ENCODE measurements at regions not wholly inside any gene's neighbourhood (a gene's known extent, or its start where the extent isn't known, plus 50 kb on each side); places are given as distances from the start of the nearest gene placed in this dataset.
"Not testable (repeated sequence)": the region's sequence is repeated elsewhere in the genome, so short reads cannot be mapped to it uniquely, and the experiment has no call there.

- ChIA-PET CTCF (interaction anchor here (1.2 to 5.9 kb wide), 3 partner anchors 188 to 209 kb away, joined by 3 to 58 read pairs (median 28); no protein-coding TSS in a partner anchor), POLR2A (no interaction called here)
- H3K4me3 Mint-ChIP-seq, result no peak overlapping the region
- peaks cover 3% of the 10 kb centered on the region for H3K36me3 Mint-ChIP-seq (ENCODE audit: low read depth)
- no peak for ATAC-seq
- H3K4me1 Mint-ChIP-seq (ENCODE audit: low read depth), result peaks cover 14% of the 10 kb centered on the region
- no peak overlapping the region for H3K27ac Mint-ChIP-seq
- intact Hi-C loops (cut with micrococcal nuclease), result no loop called here
- DNase-seq, result no peak
- H3K9me3 Mint-ChIP-seq, result no peaks in the 10 kb centered on the region
- TF ChIP-seq CTCF (IDR thresholded peaks at IDR 0.05), result no peak
- no peaks in the 10 kb centered on the region for H3K27me3 Mint-ChIP-seq
Observed at GRCh38 chr17:45643591-45643990, 140.5 kb upstream of the CRHR1 start.

DNA sequence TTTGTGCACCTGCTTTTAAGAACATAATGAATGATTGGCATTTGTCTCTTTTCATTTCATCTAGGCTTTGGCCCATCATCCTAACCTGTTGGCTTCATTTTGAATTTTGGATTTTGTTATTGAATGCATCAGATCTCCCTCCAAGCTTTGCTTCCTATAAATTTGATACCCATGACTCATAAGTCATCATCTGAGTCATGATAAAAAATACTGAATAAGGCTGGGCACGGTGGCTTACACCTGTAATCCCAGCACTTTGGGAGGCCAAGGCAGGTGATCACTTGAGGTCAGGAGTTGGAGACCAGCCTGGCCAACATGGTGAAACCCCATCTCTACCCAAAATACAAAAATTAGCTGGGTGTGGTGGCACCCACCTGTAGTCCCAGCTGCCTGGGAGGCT, 139.5 kb upstream of the CRHR1 start:
- H3K27ac Mint-ChIP-seq; H3K27me3 Mint-ChIP-seq; H3K4me3 Mint-ChIP-seq; H3K9me3 Mint-ChIP-seq; H3K36me3 Mint-ChIP-seq (ENCODE audit: low read depth); intact Hi-C loops (cut with micrococcal nuclease); DNase-seq; ATAC-seq; POLR2A ChIA-PET: not testable (repeated sequence)
- H3K4me1 Mint-ChIP-seq (ENCODE audit: low read depth), result peaks cover 14% of the 10 kb centered on the region
- CTCF ChIA-PET, result interaction anchor here (0.8 to 5.9 kb wide), 2 partner anchors 187 to 207 kb away, joined by 3 to 28 read pairs; no protein-coding TSS in a partner anchor

- ChIA-PET CTCF (interaction anchor here (5.9 kb wide), 1 partner anchor 186 kb away, joined by 28 read pairs; no protein-coding TSS in a partner anchor), POLR2A (no interaction called here)
- DNase-seq, result no peak
- Mint-ChIP-seq H3K36me3 (ENCODE audit: low read depth) (peaks cover 1% of the 10 kb centered on the region), H3K4me3 (no peak overlapping the region), H3K4me1 (ENCODE audit: low read depth) (peaks cover 9% of the 10 kb centered on the region), H3K27ac (no peak overlapping the region), H3K27me3 (no peaks in the 10 kb centered on the region), H3K9me3 (no peaks in the 10 kb centered on the region)
- intact Hi-C loops (cut with micrococcal nuclease), result no loop called here
- TF ChIP-seq CTCF (IDR thresholded peaks at IDR 0.05), result no peak
- no peak for ATAC-seq
Observed at GRCh38 chr17:45645330-45645729, 138.8 kb upstream of the CRHR1 start.

DNA sequence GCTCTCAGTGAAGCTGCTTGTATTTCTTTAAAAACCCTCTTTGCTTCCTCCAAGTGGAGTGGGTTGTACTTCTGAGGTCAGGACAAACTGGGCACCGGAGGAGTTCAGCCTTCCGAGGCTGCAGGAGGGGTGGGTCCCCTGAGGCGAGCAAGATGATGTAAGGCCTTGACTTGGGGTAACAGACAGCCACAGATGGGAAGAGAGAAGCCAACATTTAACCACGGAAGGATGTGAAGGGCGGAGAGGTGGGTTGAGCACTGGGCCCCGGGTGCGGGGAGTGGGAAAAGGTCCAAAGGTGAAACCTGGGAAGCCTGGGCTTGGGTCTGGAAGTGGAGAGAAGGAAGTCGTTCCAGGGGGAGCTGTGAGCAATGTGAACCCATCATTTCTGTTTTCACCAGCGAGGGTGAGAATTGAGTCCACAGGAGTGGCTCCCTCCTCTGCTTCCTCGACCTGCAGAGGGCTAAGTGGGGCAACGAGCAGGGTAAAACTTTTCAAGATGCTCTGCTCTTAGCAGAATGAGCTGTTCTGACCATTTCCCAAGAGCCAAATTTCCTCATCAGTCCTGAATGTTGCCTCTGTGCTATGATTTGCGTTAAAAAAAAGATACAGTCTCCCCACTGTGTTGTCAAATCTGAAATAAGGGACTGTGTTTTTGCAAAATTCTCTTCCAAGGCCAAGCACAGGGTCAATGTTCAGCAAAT, 137.7 kb upstream of the CRHR1 start:
- no peak for TF ChIP-seq CTCF (IDR thresholded peaks at IDR 0.05)
- intact Hi-C loops (cut with micrococcal nuclease), result no loop called here
- ChIA-PET POLR2A (interaction anchor here (1.2 kb wide), 1 partner anchor 9 kb away, joined by 3 read pairs; no protein-coding TSS in a partner anchor), CTCF (interaction anchor here (2.1 to 5.9 kb wide), 2 partner anchors 16 to 185 kb away, joined by 9 to 28 read pairs; no protein-coding TSS in a partner anchor)
- no peak for DNase-seq
- Mint-ChIP-seq H3K27ac (no peak overlapping the region), H3K4me1 (ENCODE audit: low read depth) (peaks cover 9% of the 10 kb centered on the region), H3K27me3 (no peaks in the 10 kb centered on the region), H3K36me3 (ENCODE audit: low read depth) (no peaks in the 10 kb centered on the region), H3K4me3 (no peak overlapping the region), H3K9me3 (no peaks in the 10 kb centered on the region)
- no peak for ATAC-seq

GRCh38 chr17:45648642-45649041, 135.5 kb upstream of the CRHR1 start:
- intact Hi-C loops (cut with micrococcal nuclease), result no loop called here
- Mint-ChIP-seq H3K36me3 (ENCODE audit: low read depth) (no peaks in the 10 kb centered on the region), H3K9me3 (no peaks in the 10 kb centered on the region), H3K27me3 (no peaks in the 10 kb centered on the region), H3K27ac (no peak overlapping the region), H3K4me1 (ENCODE audit: low read depth) (peaks cover 9% of the 10 kb centered on the region), H3K4me3 (no peak overlapping the region)
- ATAC-seq (no peak), DNase-seq (peak; percentile 19)
- ChIA-PET POLR2A (no interaction called here), CTCF (interaction anchor here (0.8 to 5.9 kb wide), 7 partner anchors 9 to 206 kb away, joined by 3 to 28 read pairs (median 8); no protein-coding TSS in a partner anchor)
- peak; percentile 37 for TF ChIP-seq CTCF (IDR thresholded peaks at IDR 0.05)
